ENCODE measurements at regions not wholly inside any gene's neighbourhood (a gene's known extent, or its start where the extent isn't known, plus 50 kb on each side); places are given as distances from the start of the nearest gene placed in this dataset.
"Not testable (repeated sequence)": the region's sequence is repeated elsewhere in the genome, so short reads cannot be mapped to it uniquely, and the experiment has no call there.

DNA sequence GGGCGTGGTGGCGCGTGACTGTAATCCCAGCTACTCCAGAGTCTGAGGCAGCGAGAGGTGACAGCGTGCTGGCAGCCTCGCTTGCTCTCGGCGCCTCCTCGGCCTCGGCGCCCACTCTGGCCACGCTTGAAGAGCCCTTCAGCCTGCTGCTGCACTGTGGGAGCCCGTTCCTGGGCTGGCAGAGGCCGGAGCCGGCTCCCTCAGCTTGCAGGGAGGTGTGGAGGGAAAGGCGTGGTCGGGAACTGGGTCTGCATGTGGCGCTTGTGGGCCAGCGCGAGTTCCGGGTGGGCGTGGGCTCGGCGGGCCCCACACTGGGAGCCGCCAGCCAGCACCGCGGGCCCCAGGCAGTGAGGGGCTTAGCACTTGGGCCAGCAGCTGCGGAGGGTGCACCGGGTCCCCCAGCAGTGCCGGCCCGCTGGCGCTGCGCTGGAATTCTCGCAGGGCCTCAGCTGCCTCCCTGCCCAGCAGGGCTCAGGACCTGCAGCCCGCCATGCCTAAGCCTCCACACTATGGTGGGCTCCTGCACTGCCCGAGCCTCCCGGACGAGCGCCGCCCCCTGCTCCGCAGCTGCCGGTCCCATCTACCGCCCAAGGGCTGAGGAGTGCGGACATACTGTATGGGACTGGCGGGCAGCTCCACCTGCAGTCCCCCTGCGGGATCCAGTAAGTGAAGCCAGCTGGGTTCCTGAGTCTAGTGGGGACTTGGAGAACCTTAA, 1093.3 kb upstream of the CDH8 start:
- TF ChIP-seq, protein P1, sequence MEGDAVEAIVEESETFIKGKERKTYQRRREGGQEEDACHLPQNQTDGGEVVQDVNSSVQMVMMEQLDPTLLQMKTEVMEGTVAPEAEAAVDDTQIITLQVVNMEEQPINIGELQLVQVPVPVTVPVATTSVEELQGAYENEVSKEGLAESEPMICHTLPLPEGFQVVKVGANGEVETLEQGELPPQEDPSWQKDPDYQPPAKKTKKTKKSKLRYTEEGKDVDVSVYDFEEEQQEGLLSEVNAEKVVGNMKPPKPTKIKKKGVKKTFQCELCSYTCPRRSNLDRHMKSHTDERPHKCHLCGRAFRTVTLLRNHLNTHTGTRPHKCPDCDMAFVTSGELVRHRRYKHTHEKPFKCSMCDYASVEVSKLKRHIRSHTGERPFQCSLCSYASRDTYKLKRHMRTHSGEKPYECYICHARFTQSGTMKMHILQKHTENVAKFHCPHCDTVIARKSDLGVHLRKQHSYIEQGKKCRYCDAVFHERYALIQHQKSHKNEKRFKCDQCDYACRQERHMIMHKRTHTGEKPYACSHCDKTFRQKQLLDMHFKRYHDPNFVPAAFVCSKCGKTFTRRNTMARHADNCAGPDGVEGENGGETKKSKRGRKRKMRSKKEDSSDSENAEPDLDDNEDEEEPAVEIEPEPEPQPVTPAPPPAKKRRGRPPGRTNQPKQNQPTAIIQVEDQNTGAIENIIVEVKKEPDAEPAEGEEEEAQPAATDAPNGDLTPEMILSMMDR (IDR thresholded peaks at IDR 0.05; ENCODE audit: low read depth, low read length) = no peak
- in situ Hi-C loops (cut with HindIII; ENCODE audit: low sequenced_read_pairs) = no loop called here
- no peak overlapping the region for H3K4me3 ChIP-seq (ENCODE audit: low read depth, low read length)
- DNase-seq (ENCODE audit: low read depth, low spot score) = no peak

DNA sequence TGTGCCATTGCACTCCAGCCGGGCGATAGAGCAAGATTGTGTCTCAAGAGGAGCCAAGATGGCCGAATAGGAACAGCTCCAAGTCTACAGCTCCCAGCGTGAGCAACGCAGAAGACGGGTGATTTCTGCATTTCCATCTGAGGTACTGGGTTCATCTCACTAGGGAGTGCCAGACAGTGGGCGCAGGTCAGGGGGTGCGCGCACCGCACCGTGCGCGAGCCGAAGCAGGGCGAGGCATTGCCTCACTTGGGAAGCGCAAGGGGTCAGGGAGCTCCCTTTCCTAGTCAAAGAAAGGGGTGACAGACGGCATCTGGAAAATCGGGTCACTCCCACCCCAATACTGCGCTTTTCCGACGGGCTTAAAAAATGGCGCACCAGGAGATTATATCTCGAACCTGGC, 1083.7 kb upstream of the CDH8 start:
- in situ Hi-C loops (cut with HindIII; ENCODE audit: low sequenced_read_pairs); DNase-seq (ENCODE audit: low read depth, low spot score); H3K4me3 ChIP-seq (ENCODE audit: low read depth, low read length): not testable (repeated sequence)

DNA sequence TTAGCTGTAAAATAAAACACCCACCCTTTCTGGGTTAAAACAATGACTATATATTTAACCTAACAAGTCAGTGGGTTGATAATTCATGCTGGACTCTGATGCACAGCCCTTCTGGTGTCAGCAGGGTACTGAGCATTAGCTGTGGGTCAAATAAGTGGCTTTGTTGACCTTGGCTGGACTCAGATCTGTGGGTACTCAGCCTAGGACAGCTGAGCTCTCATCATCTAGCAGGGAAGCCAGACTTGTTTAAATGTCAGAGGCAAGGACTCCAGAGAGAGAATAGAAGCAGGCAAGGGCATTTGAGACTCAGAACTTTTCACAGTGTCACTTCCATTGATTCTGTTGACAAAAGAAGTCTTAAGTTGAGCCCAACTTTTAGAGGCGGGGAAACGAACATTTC, 1063.8 kb upstream of the CDH8 start:
- in situ Hi-C loops (cut with HindIII; ENCODE audit: low sequenced_read_pairs) = no loop called here

DNA sequence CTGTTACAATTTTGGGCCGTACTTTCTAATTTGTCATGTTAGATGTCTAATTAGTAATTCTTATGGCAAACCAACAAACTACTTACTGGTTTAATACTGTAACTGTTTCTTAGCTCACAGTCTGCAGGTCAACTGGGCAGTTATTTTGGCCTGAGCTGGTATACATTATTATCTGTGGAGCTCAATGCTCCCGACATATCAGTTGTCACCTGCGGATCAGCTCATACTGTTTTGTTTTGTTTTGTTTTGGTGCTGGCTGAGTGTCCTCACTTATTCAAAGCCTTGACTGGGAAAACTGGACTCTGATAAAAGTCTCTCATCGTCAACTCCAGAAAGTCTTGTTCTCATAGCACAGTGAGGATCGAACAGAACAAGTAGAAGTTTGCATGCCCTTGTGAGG, 1060.6 kb upstream of the CDH8 start:
- no peak for DNase-seq (ENCODE audit: low read depth, low spot score)
- in situ Hi-C loops (cut with HindIII; ENCODE audit: low sequenced_read_pairs) = no loop called here
- TF ChIP-seq, protein P1 (IDR thresholded peaks at IDR 0.05; ENCODE audit: low read depth, low read length) = no peak
- H3K4me3 ChIP-seq (ENCODE audit: low read depth, low read length) = no peak overlapping the region

More for the DNA sequence above, 1063.8 kb upstream of the CDH8 start:
- H3K4me3 ChIP-seq (ENCODE audit: low read depth, low read length) = no peak overlapping the region
- no peak for DNase-seq (ENCODE audit: low read depth, low spot score)
- TF ChIP-seq, protein P1 (IDR thresholded peaks at IDR 0.05; ENCODE audit: low read depth, low read length) = no peak

DNA sequence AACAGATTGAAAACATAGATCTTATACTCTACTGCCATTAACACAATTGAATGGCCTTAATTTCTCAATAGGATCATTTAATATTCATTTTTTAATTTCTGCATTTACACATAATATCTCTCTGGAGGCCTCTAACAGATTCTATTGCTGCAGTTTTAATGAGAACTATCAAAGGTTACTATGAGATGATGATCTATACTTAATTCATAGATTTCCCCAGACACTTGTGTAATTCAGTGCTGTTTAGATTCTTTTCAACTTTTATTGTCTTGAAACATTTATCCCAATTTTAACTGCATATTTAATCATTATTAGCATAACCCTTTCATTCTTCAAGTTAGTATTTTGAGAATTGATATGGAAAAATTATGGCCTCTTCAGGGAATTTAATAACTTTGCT, 1056.5 kb upstream of the CDH8 start:
- no peak for DNase-seq (ENCODE audit: low read depth, low spot score)
- H3K4me3 ChIP-seq (ENCODE audit: low read depth, low read length) = no peak overlapping the region
- TF ChIP-seq, protein P1 (IDR thresholded peaks at IDR 0.05; ENCODE audit: low read depth, low read length) = no peak
- in situ Hi-C loops (cut with HindIII; ENCODE audit: low sequenced_read_pairs) = no loop called here

DNA sequence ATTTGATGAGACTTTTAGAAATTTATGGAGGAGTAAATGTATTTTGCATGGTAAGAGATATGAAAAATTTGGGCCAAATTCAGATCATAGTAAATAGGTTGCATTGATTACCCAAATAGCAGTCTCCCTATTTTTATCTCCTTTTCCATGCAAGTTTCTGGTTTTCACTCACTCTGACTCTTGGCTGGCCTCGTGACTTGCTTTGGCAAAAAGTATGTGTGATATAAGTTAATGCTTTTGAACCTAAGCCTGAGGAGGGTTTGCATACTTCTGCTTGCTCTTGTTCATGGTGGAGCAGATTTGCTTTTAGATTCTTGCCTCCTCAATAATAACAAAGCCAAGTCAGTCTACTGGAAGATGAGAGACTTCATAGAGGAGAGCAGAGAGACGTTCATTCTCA, 1045.9 kb upstream of the CDH8 start:
- no peak for DNase-seq (ENCODE audit: low read depth, low spot score)
- H3K4me3 ChIP-seq (ENCODE audit: low read depth, low read length) = no peak overlapping the region
- TF ChIP-seq, protein P1 (IDR thresholded peaks at IDR 0.05; ENCODE audit: low read depth, low read length) = no peak
- in situ Hi-C loops (cut with HindIII; ENCODE audit: low sequenced_read_pairs) = no loop called here

DNA sequence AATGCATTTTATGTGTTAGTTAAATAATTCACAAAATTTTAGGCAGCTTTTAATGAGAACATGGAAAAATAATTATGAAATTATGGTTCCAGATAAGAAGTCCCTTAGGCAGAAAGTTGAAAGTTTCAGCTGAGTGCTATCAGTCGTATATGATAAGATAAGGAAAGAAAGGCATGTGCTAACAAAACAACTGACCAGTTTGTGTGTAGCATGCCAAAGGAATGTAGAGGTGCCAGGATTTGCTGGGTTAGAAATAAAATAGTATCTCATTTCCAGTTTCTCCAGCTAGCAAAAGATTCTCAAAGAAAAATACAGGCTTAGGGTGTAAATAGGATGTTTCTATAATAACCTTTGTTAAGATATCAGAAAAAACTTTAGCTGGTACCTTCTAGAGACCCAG, 1044.5 kb upstream of the CDH8 start:
- TF ChIP-seq, protein P1 (IDR thresholded peaks at IDR 0.05; ENCODE audit: low read depth, low read length) = no peak
- no peak overlapping the region for H3K4me3 ChIP-seq (ENCODE audit: low read depth, low read length)
- in situ Hi-C loops (cut with HindIII; ENCODE audit: low sequenced_read_pairs) = no loop called here
- no peak for DNase-seq (ENCODE audit: low read depth, low spot score)
